ENCODE measurements at regions not wholly inside any gene's neighbourhood (a gene's known extent, or its start where the extent isn't known, plus 50 kb on each side); places are given as distances from the start of the nearest gene placed in this dataset.

GRCh38 chr5:3278643-3279042, 317.0 kb upstream of the IRX1 start:
- no peak for DNase-seq (ENCODE audit: low spot score)

- DNase-seq (ENCODE audit: low spot score): no peak
Measured at GRCh38 chr5:3277590-3278196, 317.9 kb upstream of the IRX1 start.

GRCh38 chr5:3276896-3277295, 318.7 kb upstream of the IRX1 start:
- no peak for DNase-seq (ENCODE audit: low spot score)

- no peak for DNase-seq (ENCODE audit: low spot score)
Measured at GRCh38 chr5:3269395-3270169, 326.1 kb upstream of the IRX1 start.

- DNase-seq (ENCODE audit: low spot score): no peak
Measured at GRCh38 chr5:3268760-3269330, 326.8 kb upstream of the IRX1 start.

- no peak for DNase-seq (ENCODE audit: low spot score)
Measured at GRCh38 chr5:3266861-3267260, 328.8 kb upstream of the IRX1 start.

- DNase-seq (ENCODE audit: low spot score): no peak
Measured at GRCh38 chr5:3265936-3266335, 329.7 kb upstream of the IRX1 start.

- DNase-seq (ENCODE audit: low spot score): no peak
Measured at GRCh38 chr5:3265131-3265885, 330.3 kb upstream of the IRX1 start.

- DNase-seq (ENCODE audit: low spot score): no peak
Measured at GRCh38 chr5:3262451-3262850, 333.2 kb upstream of the IRX1 start.

- DNase-seq (ENCODE audit: low spot score): no peak
Measured at GRCh38 chr5:3261081-3261480, 334.6 kb upstream of the IRX1 start.

GRCh38 chr5:3258050-3258449, 337.6 kb upstream of the IRX1 start:
- DNase-seq (ENCODE audit: low spot score): no peak

- no peak for DNase-seq (ENCODE audit: low spot score)
Measured at GRCh38 chr5:3252235-3252634, 343.4 kb upstream of the IRX1 start.

- DNase-seq (ENCODE audit: low spot score): no peak
Measured at GRCh38 chr5:3251784-3252183, 343.8 kb upstream of the IRX1 start.

- no peak for DNase-seq (ENCODE audit: low spot score)
Measured at GRCh38 chr5:3249401-3249800, 346.2 kb upstream of the IRX1 start.

GRCh38 chr5:3237276-3237868, 358.3 kb upstream of the IRX1 start:
- DNase-seq (ENCODE audit: low spot score): no peak

- no peak for DNase-seq (ENCODE audit: low spot score)
Measured at GRCh38 chr5:3234566-3234965, 361.1 kb upstream of the IRX1 start.

GRCh38 chr5:3230941-3231340, 364.7 kb upstream of the IRX1 start:
- no peak for DNase-seq (ENCODE audit: low spot score)

- DNase-seq (ENCODE audit: low spot score): no peak
Measured at GRCh38 chr5:3230254-3230653, 365.4 kb upstream of the IRX1 start.

- DNase-seq (ENCODE audit: low spot score): no peak
Measured at GRCh38 chr5:3226196-3226920, 369.3 kb upstream of the IRX1 start.

GRCh38 chr5:3225201-3225960, 370.3 kb upstream of the IRX1 start:
- DNase-seq (ENCODE audit: low spot score): no peak

GRCh38 chr5:3222924-3223323, 372.7 kb upstream of the IRX1 start:
- DNase-seq (ENCODE audit: low spot score): no peak
